ENCODE measurements at regions not wholly inside any gene's neighbourhood (a gene's known extent, or its start where the extent isn't known, plus 50 kb on each side); places are given as distances from the start of the nearest gene placed in this dataset.

DNA sequence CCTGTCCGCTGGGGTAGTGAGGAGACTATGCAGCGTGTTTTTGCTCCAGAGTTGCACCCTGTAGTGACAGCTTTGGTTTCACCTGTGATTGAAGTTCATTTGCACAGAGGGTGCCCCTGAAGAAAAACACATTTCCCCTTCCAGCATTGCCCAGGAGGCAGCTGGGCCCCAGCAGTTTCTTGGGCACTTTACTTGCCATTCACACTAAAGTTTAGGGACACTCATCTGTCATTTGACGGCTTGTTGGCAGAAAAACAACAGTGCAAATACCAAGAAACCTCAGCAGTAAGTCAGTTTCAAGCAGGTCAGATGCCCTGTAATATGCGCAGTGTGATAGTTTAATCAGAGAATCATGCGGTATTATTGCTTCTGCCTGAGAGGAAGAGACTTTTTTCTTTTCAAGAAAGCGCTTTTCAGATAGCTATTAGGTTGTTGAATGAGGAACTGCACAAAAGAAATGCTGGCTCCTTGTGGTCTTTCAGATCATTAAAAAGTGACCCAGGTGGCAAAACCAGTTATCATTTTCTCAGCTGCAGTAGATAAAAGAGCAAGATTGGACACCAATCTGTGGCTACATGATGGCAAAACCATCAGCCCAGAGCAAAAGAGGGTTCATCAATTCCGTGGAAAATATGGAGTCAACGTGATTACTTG lies 136.2 kb upstream of the PUM3 start:
- H3K36me3 ChIP-seq (ENCODE audit: insufficient read depth in 1 of 2, low read depth in 1 of 2), result no peaks in the 10 kb centered on the region
- H3K4me3 ChIP-seq, result no peak overlapping the region
- H3K27me3 ChIP-seq (ENCODE audit: insufficient read depth in 3 of 3, low read length in 2 of 3), result no peaks in the 10 kb centered on the region
- ATAC-seq (no peak), DNase-seq (no peak)
- H3K4me1 ChIP-seq, result no peaks in the 10 kb centered on the region
- no peak overlapping the region for H3K27ac ChIP-seq
- H3K9me3 ChIP-seq, result no peaks in the 10 kb centered on the region
- TF ChIP-seq, protein P1, sequence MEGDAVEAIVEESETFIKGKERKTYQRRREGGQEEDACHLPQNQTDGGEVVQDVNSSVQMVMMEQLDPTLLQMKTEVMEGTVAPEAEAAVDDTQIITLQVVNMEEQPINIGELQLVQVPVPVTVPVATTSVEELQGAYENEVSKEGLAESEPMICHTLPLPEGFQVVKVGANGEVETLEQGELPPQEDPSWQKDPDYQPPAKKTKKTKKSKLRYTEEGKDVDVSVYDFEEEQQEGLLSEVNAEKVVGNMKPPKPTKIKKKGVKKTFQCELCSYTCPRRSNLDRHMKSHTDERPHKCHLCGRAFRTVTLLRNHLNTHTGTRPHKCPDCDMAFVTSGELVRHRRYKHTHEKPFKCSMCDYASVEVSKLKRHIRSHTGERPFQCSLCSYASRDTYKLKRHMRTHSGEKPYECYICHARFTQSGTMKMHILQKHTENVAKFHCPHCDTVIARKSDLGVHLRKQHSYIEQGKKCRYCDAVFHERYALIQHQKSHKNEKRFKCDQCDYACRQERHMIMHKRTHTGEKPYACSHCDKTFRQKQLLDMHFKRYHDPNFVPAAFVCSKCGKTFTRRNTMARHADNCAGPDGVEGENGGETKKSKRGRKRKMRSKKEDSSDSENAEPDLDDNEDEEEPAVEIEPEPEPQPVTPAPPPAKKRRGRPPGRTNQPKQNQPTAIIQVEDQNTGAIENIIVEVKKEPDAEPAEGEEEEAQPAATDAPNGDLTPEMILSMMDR (IDR thresholded peaks at IDR 0.05), result no peak
- 79 to 84% (median 79%) methylated on average over 8 of the region's 8 CpGs for WGBS, 3 donors
- intact Hi-C loops (cut with DNase I), result no loop called here

DNA sequence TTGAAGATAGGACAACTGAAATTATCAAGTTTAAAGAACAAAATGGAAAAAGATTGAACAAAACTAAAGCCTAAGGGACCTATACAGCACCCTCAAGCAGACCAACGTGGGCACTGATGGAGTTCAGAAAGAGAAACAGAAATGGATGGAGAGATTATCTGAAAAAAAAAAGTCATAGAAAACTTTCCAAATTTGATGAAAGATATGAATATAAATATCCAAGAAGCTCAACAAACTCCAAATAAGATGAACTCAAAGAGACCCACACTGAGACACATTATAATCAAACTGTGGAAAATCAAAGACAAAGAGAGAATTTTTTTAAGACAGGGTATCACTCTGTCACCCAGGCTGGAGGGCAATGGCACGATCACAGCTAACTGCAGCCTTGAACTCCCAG lies 128.6 kb upstream of the PUM3 start:
- Histone ChIP-seq H3K9me3 (no peaks in the 10 kb centered on the region), H3K27ac (no peak overlapping the region), H3K4me3 (no peak overlapping the region), H3K4me1 (no peaks in the 10 kb centered on the region), H3K36me3 (ENCODE audit: insufficient read depth in 1 of 2, low read depth in 1 of 2) (no peaks in the 10 kb centered on the region), H3K27me3 (ENCODE audit: insufficient read depth in 3 of 3, low read length in 2 of 3) (no peaks in the 10 kb centered on the region)
- DNase-seq (no peak), ATAC-seq (no peak)
- TF ChIP-seq, protein P1 (IDR thresholded peaks at IDR 0.05), result no peak
- intact Hi-C loops (cut with DNase I), result no loop called here
- WGBS, 3 donors, result 66 to 78% (median 74%) methylated on average over 2 of the region's 2 CpGs

DNA sequence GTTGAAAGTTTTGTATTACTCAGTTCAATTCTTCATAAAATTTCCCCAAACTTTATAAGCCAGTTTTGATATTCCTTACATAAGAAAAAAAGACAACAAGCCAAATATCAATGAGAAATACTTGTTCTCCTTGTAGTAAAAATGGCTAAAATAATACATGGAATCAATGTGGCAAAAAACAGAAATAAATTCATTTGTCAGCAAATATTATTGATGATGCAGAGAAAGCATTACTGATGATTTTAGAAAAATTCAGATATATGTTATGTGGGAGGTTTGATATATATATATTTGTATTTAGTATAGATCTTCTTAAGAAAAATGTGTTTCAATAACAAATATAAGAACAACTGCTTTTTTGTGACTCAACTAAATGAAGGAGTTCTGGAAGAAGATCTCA lies 127.0 kb upstream of the PUM3 start:
- Histone ChIP-seq H3K9me3 (no peaks in the 10 kb centered on the region), H3K4me1 (no peaks in the 10 kb centered on the region), H3K27ac (no peak overlapping the region), H3K27me3 (ENCODE audit: insufficient read depth in 3 of 3, low read length in 2 of 3) (no peaks in the 10 kb centered on the region), H3K36me3 (ENCODE audit: insufficient read depth in 1 of 2, low read depth in 1 of 2) (no peaks in the 10 kb centered on the region), H3K4me3 (no peak overlapping the region)
- intact Hi-C loops (cut with DNase I), result no loop called here
- ATAC-seq (no peak), DNase-seq (no peak)
- TF ChIP-seq, protein P1 (IDR thresholded peaks at IDR 0.05), result no peak

DNA sequence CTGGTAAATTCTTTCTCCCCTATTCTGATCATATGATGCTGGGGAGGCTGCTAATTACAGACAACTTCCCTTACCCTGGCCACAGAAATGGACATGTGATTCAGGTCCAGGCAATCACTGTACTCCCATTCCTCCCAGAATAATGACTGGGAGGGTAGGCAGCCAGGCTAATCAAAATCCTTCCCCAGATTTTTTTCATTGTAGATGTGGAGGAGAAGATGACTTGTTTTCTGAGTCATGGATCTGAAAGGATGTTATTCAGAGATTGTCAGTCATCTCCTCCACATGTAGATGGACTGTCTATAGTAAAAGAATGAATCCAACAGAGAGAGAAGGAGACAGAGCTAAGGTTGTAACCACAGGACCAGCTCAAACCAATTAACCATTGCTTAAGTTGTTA lies 123.9 kb upstream of the PUM3 start:
- Histone ChIP-seq H3K9me3 (no peaks in the 10 kb centered on the region), H3K36me3 (ENCODE audit: insufficient read depth in 1 of 2, low read depth in 1 of 2) (no peaks in the 10 kb centered on the region), H3K27me3 (ENCODE audit: insufficient read depth in 3 of 3, low read length in 2 of 3) (no peaks in the 10 kb centered on the region), H3K4me1 (no peaks in the 10 kb centered on the region), H3K27ac (no peak overlapping the region), H3K4me3 (no peak overlapping the region)
- ATAC-seq, result no peak
- no peak for DNase-seq
- TF ChIP-seq, protein P1 (IDR thresholded peaks at IDR 0.05), result no peak
- intact Hi-C loops (cut with DNase I), result no loop called here
